ENCODE measurements at regions not wholly inside any gene's neighbourhood (a gene's known extent, or its start where the extent isn't known, plus 50 kb on each side); places are given as distances from the start of the nearest gene placed in this dataset.

- DNase-seq, result no peak
- TF ChIP-seq POLR2A (IDR thresholded peaks at IDR 0.05) (no peak), CTCF (IDR thresholded peaks at IDR 0.05) (no peak)
Measured at GRCh38 chr13:74778087-74778486, 643.9 kb upstream of the KLF12 start.

GRCh38 chr13:74774264-74774663 lies 640.1 kb upstream of the KLF12 start:
- WGBS, 2 donors, result 95 to 96% methylated on average over 1 of the region's 1 CpG

More at GRCh38 chr13:74778087-74778486, 643.9 kb upstream of the KLF12 start:
- WGBS, 2 donors, result 66 to 72% methylated on average over 4 of the region's 4 CpGs
- no peak overlapping the region for H3K27ac ChIP-seq
- H3K36me3 ChIP-seq, result no peaks in the 10 kb centered on the region
- H3K4me1 ChIP-seq, result no peaks in the 10 kb centered on the region
- no peaks in the 10 kb centered on the region for H3K27me3 ChIP-seq
- intact Hi-C loops (cut with DNase I), result no loop called here
- no peaks in the 10 kb centered on the region for H3K9me3 ChIP-seq
- H3K4me3 ChIP-seq (replicated peaks in 1 of 3), result no peak overlapping the region

GRCh38 chr13:74773248-74773647 lies 639.0 kb upstream of the KLF12 start:
- TF ChIP-seq POLR2A (IDR thresholded peaks at IDR 0.05) (no peak), CTCF (IDR thresholded peaks at IDR 0.05) (no peak)
- no peaks in the 10 kb centered on the region for H3K27me3 ChIP-seq
- no peak overlapping the region for H3K4me3 ChIP-seq (replicated peaks in 1 of 3)
- H3K36me3 ChIP-seq, result no peaks in the 10 kb centered on the region
- no peaks in the 10 kb centered on the region for H3K9me3 ChIP-seq
- no peaks in the 10 kb centered on the region for H3K4me1 ChIP-seq
- no peak overlapping the region for H3K27ac ChIP-seq
- intact Hi-C loops (cut with DNase I), result no loop called here
- no peak for DNase-seq
- 75 to 79% methylated on average over 1 of the region's 1 CpG for WGBS, 2 donors

More at GRCh38 chr13:74774264-74774663, 640.1 kb upstream of the KLF12 start:
- no peak for DNase-seq
- H3K9me3 ChIP-seq, result no peaks in the 10 kb centered on the region
- no peak overlapping the region for H3K4me3 ChIP-seq (replicated peaks in 1 of 3)
- intact Hi-C loops (cut with DNase I), result no loop called here
- H3K4me1 ChIP-seq, result no peaks in the 10 kb centered on the region
- no peak overlapping the region for H3K27ac ChIP-seq
- TF ChIP-seq CTCF (IDR thresholded peaks at IDR 0.05), result no peak
- TF ChIP-seq POLR2A (IDR thresholded peaks at IDR 0.05), result no peak
- H3K27me3 ChIP-seq, result no peaks in the 10 kb centered on the region
- H3K36me3 ChIP-seq, result no peaks in the 10 kb centered on the region

- Histone ChIP-seq H3K36me3 (no peaks in the 10 kb centered on the region), H3K4me3 (replicated peaks in 1 of 3) (no peak overlapping the region), H3K27me3 (no peaks in the 10 kb centered on the region), H3K4me1 (no peaks in the 10 kb centered on the region), H3K27ac (no peak overlapping the region), H3K9me3 (no peaks in the 10 kb centered on the region)
- WGBS, 2 donors, result 90 to 93% methylated on average over 3 of the region's 3 CpGs
- no peak for DNase-seq
- intact Hi-C loops (cut with DNase I), result no loop called here
- TF ChIP-seq POLR2A (IDR thresholded peaks at IDR 0.05) (no peak), CTCF (IDR thresholded peaks at IDR 0.05) (no peak)
Measured at GRCh38 chr13:74771964-74772363, 637.8 kb upstream of the KLF12 start.

GRCh38 chr13:74770361-74770760 lies 636.2 kb upstream of the KLF12 start:
- intact Hi-C loops (cut with DNase I), result no loop called here
- Histone ChIP-seq H3K4me1 (no peaks in the 10 kb centered on the region), H3K27me3 (no peaks in the 10 kb centered on the region)

More at GRCh38 chr13:74770361-74770760, 636.2 kb upstream of the KLF12 start:
- no peak overlapping the region for H3K27ac ChIP-seq
- H3K36me3 ChIP-seq, result no peaks in the 10 kb centered on the region
- DNase-seq, result no peak
- TF ChIP-seq POLR2A (IDR thresholded peaks at IDR 0.05) (no peak), CTCF (IDR thresholded peaks at IDR 0.05) (no peak)
- no peaks in the 10 kb centered on the region for H3K9me3 ChIP-seq
- H3K4me3 ChIP-seq (replicated peaks in 1 of 3), result no peak overlapping the region
